OCI-LY3 (cell line): ENCODE measurements at regions not wholly inside any gene's neighbourhood (a gene's known extent, or its start where the extent isn't known, plus 50 kb on each side); places are given as distances from the start of the nearest gene placed in this dataset.

Experiments
- H2AFZ ChIP-seq: fragments of 200-600, 300-600 bp; shearing (Covaris generic); 2 replicates; pipeline ENCODE4 v1.6.0; 2014; ENCODE audit warnings: antibody characterized with exemption, low read depth, low read length
- H3K27ac ChIP-seq: fragments of 200-600, 300-600 bp; sonication (generic); 2 replicates; pipeline ENCODE4 v1.5.1; 2014; ENCODE audit warnings: mild to moderate bottlenecking, low read length, moderate library complexity, mixed read lengths
- H3K27me3 ChIP-seq: fragments of 200-600, 300-600 bp; sonication (generic); 2 replicates; pipeline ENCODE4 v1.6.1; 2014; ENCODE audit warnings: low read depth, low read length, mixed read lengths
- H3K36me3 ChIP-seq: fragments of 200-600, 300-600 bp; sonication (generic); replicated peaks from 2 replicates; pipeline ENCODE3; 2014; ENCODE audit warnings: low read depth, low read length, mixed read lengths
- H3K4me1 ChIP-seq: fragments of 300-600, 200-600 bp; sonication (generic); 2 replicates; pipeline ENCODE4 v1.6.1; 2014; ENCODE audit warnings: low read length, mixed read lengths
- H3K4me2 ChIP-seq: fragments of 200-600, 300-600 bp; sonication (generic); 2 replicates; pipeline ENCODE4 v1.6.1; 2014; ENCODE audit warnings: low read length, mixed read lengths
- H3K4me3 ChIP-seq: fragments of 300-600, 200-600 bp; sonication (generic); 2 replicates; pipeline ENCODE4 v1.5.1; 2014; ENCODE audit warnings: antibody characterized with exemption, mild to moderate bottlenecking, low read length, moderate library complexity
- H3K79me2 ChIP-seq: fragments of 300-600, 200-600 bp; shearing (Covaris generic); 2 replicates; pipeline ENCODE4 v1.6.1; 2014; ENCODE audit warnings: mild to moderate bottlenecking, low read length, mixed read lengths
- H3K9ac ChIP-seq: fragments of 300-600, 200-600 bp; shearing (Covaris generic); 2 replicates; pipeline ENCODE4 v1.6.0; 2014; ENCODE audit warnings: mild to moderate bottlenecking, low read length, moderate library complexity
- H3K9me3 ChIP-seq: fragments of 200-600, 300-600 bp; shearing (Covaris generic); 2 replicates; pipeline ENCODE4 v1.6.1; 2014; ENCODE audit warnings: low read length, mixed read lengths; ENCODE audit not compliant: insufficient read depth
- H4K20me1 ChIP-seq: fragments of 200-600, 300-600 bp; sonication (generic); 2 replicates; pipeline ENCODE4 v1.6.1; 2016; ENCODE audit warnings: low read length, mixed read lengths; ENCODE audit not compliant: insufficient read depth
- CTCF ChIP-seq: fragments of 200-600, 300-600 bp; sonication (generic); IDR thresholded peaks from 2 replicates; pipeline ENCODE4 v1.5.1; 2014; ENCODE audit warnings: antibody characterized with exemption, low read length, low read depth
- EZH2phosphoT487 ChIP-seq: fragments of 200-600 bp; shearing (Covaris generic); IDR thresholded peaks from 2 replicates; pipeline ENCODE4 v1.6.1; 2018; ENCODE audit warnings: antibody characterized with exemption, mixed run types, low read depth

GRCh38 chr21:37974081-37974480 lies 57.8 kb upstream of the KCNJ6 start:
- no peak for TF ChIP-seq EZH2phosphoT487
- TF ChIP-seq CTCF = no peak
- H3K27me3 ChIP-seq = no peaks in the 10 kb centered on the region
- no peak overlapping the region for H3K9ac ChIP-seq
- H4K20me1 ChIP-seq = no peaks in the 10 kb centered on the region
- H3K9me3 ChIP-seq = no peaks in the 10 kb centered on the region
- H3K27ac ChIP-seq = no peak overlapping the region
- H3K4me1 ChIP-seq = no peaks in the 10 kb centered on the region
- no peak overlapping the region for H2AFZ ChIP-seq
- H3K4me3 ChIP-seq = no peak overlapping the region
- H3K36me3 ChIP-seq = no peaks in the 10 kb centered on the region
- no peak overlapping the region for H3K4me2 ChIP-seq
- no peaks in the 10 kb centered on the region for H3K79me2 ChIP-seq

DNA sequence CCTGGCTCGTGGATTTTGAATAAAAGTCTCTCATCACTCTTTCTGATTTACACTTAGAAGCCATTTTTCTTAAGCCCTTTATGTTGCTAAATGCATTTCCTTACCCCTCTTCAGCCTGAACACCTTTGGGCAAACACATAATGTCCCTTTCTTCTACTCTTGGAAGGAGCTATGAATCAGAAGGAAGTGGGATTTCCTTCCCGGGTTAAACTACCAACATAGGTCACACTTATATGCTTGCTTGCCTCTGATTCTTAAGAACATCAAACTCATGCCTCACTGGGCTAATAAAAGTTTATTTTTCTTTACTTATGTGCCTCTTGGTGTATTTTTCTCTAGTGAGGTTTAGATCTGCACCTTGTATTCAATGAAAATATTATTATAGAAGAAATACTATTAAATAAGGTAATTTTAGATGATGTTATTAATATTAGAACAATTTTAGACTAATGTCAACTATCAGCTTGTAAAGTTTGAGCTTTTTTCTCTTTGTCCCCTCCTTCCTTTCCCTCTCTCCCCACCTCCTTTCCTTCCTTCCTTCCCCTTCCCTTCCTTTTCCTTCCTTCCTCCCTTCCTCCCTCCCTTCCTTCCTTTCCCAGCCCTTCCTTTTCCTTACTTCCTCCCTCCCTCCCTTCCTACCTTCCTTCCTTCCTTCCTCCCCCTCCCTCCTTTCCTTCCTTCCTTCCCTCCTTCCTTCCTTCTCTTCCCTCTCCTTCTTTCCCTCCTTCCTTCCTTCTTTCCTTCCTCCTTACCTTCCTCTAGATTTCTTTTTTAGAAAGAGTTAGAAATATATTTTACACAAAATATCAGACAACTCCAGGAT lies 66.5 kb upstream of the KCNJ6 start:
- no peak overlapping the region for H3K4me2 ChIP-seq
- H3K9ac ChIP-seq = no peak overlapping the region
- H3K79me2 ChIP-seq = no peaks in the 10 kb centered on the region
- H3K27ac ChIP-seq = no peak overlapping the region
- no peaks in the 10 kb centered on the region for H3K4me1 ChIP-seq
- no peaks in the 10 kb centered on the region for H3K9me3 ChIP-seq
- no peak overlapping the region for H3K4me3 ChIP-seq
- H3K27me3 ChIP-seq = no peaks in the 10 kb centered on the region
- H2AFZ ChIP-seq = no peak overlapping the region
- H3K36me3 ChIP-seq = no peaks in the 10 kb centered on the region
- H4K20me1 ChIP-seq = no peaks in the 10 kb centered on the region
- TF ChIP-seq EZH2phosphoT487 = no peak

GRCh38 chr21:37983336-37984095 lies 67.3 kb upstream of the KCNJ6 start:
- Histone ChIP-seq H3K79me2 (no peaks in the 10 kb centered on the region), H2AFZ (no peak overlapping the region), H4K20me1 (no peaks in the 10 kb centered on the region), H3K27ac (no peak overlapping the region), H3K4me1 (no peaks in the 10 kb centered on the region), H3K4me2 (no peak overlapping the region), H3K9ac (no peak overlapping the region), H3K4me3 (no peak overlapping the region), H3K9me3 (no peaks in the 10 kb centered on the region), H3K36me3 (no peaks in the 10 kb centered on the region), H3K27me3 (no peaks in the 10 kb centered on the region)
- TF ChIP-seq EZH2phosphoT487 = no peak
- TF ChIP-seq CTCF = no peak

- Histone ChIP-seq H3K4me3 (no peak overlapping the region), H3K9ac (no peak overlapping the region), H3K9me3 (no peaks in the 10 kb centered on the region), H3K79me2 (no peaks in the 10 kb centered on the region), H3K4me1 (no peaks in the 10 kb centered on the region), H4K20me1 (no peaks in the 10 kb centered on the region), H2AFZ (no peak overlapping the region), H3K36me3 (no peaks in the 10 kb centered on the region), H3K27me3 (no peaks in the 10 kb centered on the region), H3K27ac (no peak overlapping the region), H3K4me2 (no peak overlapping the region)
- TF ChIP-seq CTCF = no peak
- TF ChIP-seq EZH2phosphoT487 = no peak
These were observed 68.2 kb upstream of the KCNJ6 start for GRCh38 chr21:37984416-37984815.
